ENCODE measurements at regions not wholly inside any gene's neighbourhood (a gene's known extent, or its start where the extent isn't known, plus 50 kb on each side); places are given as distances from the start of the nearest gene placed in this dataset.

DNA sequence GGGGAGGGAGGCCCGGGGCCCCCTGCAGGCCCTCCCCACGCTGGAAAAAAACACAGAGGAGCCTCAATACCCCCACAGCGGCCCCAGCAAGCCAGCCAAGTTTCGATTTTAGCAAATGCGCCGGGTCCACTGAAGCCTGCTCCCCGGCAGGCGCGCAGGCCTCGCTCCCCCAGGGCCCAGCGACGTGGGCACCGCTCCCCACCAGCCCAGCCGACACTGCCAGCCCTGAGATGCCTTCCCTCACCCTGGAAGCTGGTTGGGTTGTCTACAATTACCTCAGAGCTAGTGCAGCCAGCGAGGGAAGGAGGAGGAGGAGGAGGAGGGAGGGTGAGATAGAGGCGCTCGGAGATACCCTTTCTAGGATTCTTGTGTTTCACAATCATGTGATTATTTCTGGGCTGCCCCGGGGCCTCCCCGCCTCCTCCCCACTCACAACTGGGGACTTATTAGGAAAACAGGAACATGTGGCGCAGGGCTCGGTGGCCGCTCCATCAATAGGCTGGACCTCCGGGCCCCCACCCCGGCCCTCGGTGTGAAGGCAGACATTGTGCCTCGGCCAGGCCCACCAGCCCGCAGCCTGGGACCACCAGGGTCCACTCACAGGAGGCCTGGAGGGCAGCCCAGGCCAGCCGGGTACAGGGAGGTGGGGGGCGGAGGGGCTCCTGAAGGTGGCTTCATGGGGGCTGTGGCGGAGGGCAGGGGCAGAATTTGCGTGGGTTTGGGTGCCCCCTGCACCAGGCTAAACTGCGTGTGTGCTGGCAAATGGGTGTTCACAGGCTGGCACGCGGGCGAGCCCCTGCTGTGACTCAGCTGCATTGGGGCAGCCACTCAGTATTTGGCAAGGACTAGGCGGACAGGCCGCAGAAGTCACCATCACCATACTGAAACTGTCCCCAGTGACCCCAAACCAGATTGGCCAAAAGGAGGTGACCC, 109.9 kb downstream of the NCOR2 start:
- DNase-seq, result peak; percentile 44 to 53

DNA sequence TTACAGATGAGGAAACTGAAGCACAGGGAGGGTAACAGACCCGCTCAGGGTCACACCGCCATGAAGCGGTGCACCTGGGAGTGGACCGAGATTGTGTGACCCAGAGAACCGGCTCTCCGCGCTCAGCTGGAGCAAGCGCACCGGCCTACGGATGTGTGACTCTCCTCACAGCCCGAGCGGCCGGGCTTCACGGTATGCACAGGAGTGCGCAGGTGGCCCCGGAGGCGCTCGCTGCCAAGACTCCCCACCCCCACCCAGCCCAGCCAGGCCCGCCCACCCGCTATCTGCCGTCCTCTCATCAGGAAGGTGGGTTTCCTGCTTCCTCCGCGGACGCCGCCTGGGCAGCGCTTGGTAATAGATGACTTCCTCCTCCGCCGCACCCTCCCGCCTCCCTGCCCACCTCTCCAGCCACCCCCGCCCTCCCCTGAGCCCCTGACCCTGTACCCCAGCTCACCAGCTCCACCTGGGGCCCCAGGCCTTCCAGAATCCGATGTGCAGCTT, 110.7 kb downstream of the NCOR2 start:
- DNase-seq, result peak; percentile 34 to 54

DNA sequence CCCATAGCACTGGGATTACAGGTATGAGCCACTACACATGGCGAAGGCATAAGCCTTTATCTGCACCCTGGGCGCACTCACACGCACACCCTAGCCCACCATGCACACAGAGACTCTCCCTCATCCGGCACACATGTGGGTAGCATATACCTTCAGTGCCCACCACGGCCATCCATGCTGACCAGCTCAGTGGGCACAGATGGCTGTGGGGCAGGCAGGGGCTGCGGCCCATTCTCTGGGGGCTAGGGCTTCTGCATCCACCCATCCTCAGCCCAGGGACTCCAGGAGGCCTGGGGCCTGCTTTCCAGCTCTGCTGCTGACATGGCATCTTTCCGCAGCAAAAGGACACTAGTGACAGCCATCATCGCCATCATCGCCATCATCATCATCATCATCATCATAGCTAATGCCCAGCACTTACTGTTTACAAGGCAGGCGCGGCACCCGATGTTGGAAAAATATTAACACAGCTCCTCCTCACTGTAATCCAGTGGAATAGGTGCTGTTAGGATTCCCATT, 111.2 kb downstream of the NCOR2 start:
- no peak for DNase-seq

DNA sequence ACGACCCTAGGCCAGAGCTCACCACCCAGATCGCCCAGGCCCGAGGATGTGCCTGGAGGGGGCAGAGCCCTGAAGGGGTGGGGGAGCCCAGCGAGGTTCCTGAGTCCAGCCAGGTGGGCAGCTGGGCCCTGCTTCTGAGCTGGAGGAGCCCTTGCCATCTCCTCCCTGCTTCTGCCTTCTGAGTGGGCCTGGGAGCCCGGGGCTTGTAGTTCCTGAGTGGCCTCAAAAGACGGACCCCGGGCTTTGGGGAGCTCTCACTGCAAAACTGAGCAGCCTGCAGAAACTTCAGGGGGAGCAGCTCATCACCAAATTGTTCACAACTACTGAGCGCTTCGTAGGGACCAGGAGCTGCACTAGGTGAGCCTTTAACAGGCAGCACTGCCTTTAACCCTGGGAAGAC, 112.1 kb downstream of the NCOR2 start:
- no peak for DNase-seq

DNA sequence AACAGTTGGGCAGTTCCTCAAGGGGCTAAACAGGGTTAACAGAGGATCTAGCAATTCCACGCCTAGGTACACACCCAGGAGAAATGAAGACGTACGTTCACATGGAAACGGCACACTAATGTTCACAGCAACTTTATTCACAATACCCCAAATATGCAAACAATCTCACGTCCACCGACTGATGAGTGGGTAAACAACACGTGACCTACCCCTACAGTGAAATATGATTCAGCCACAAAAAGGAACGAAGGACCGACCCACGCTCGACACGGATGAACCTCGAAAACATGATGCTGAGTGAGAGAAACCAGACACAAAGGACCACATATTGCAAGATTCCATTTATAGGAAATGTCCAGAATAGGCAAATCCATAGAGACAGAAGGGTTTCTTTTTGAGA, 112.7 kb downstream of the NCOR2 start:
- DNase-seq, result no peak

DNA sequence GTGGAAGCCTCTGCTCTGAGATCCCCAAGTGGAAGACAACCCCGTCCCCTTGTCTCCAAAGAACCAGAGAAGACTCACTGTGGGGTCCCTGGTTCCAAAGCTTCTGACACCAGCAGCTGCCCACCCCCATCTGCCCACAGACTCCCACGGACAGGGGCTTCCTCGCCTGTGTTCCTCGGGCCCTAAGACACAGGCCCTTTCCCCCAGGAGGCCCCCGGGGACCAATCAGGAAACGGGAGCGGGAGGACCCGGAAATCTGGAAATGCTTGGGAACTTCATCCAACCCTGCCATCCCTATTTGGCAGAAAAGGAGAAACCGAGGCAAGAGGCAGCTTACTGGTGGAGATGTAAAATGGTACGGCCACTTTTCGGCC, 113.1 kb downstream of the NCOR2 start:
- no peak for DNase-seq

DNA sequence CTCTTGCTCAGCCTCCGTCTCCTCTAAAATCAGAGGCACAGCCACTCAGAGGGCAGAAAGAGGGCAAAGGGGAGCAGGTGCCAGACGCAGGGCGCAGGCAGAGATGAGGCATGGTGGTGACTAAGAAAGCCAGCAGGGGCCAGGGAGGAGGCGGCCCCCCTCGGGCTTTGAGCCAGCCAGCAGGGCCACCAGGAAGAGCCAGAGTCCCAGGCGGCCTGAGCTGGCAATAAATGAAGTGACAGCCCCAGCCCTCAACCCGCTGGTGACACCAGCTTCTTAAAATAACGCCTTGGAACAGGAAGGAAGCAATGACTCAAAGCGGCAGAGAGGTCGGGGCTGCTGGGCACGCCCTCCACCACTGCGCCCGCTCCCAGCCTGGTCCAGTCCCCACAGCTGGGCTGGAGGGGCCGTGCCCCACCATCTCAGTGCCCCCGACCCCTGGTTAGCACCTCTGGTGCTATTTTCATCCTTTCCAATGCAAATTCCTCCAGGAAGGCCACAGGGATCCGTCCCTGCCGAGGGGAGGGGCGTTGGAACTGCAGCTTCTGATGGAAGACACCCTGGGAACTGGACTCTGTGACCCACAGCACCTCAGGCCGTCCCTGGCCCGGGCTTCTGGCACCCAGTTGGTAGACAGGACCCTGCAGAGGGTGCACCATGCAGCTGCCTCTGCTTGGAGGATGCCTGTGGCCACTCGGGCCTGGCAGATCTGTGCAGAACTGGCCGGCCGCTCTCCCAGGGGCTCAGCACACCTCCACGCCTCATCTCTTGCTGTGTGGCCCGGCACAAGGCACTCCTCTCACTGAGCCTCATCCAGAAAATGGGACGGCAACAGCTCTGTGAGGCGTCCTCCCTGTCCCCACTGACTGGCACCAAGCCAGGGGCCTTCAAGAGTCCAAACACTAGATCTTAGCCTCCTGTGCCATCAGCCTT, 113.7 kb downstream of the NCOR2 start:
- DNase-seq, result peak; percentile 80 to 84

DNA sequence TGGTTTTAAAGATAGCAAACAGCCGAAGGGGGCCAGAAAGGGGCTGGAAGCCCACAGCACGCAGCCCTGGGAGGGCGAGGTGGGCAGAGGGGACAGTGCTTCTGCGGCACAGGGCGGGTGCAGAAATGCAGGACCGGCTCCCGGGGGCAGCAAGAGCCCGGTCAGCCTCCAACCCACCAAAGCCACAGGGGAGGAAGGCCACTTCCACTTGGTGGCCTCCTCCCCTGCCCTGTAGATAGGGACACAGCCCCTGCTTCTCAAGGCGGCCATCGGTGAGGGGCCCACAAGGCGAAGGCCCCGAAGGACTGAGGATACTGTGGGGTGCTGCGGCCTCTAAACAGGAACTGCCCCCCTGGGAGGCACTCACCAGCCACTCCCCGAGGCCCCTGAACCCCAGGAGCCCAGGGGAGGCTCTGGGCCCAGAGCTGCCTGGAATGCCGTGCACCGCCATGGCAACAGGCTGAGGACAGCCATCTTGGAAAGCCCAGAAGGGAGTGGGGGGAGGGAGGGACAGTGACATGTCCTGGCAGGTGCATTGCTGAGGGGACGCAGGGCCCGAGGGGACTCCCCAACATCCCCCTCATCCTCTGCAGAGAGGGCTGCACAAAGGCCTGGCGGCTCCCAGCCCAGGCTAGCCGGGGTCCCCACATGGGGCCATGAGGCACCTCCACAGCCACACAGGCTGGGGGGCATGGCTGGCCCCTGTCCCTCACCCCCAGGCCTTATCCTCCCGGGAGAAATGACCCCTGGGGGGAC, 114.7 kb downstream of the NCOR2 start:
- no peak for DNase-seq

DNA sequence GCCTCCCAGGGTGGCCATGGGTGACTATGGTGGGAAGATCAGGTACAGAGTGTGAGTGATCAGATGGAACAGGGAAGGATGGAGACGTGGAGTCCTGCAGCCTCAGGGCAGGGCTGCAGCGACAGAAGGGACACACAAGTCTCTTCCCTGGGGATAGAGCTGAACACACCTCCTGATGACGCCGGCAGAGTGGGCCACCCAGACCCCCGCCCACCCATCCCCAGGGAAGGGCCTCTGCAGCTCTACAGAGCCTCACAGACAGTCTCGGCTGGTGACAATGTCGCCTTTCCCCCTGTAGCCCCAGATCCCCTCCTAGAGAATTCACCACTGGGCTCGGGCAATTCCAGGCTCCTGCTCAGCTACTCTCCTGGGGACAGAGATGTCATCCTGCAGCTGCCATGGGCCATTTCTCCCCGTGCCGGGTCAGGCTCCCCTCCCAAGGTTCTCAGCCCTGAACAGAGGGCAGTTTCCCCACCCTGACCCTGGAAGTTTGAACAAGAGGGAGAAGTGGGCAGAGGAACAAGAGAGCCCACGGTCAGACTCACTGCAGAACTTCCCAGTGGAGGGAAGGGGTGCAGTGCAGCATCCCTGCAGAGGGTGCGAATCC, 115.7 kb downstream of the NCOR2 start:
- no peak for DNase-seq

DNA sequence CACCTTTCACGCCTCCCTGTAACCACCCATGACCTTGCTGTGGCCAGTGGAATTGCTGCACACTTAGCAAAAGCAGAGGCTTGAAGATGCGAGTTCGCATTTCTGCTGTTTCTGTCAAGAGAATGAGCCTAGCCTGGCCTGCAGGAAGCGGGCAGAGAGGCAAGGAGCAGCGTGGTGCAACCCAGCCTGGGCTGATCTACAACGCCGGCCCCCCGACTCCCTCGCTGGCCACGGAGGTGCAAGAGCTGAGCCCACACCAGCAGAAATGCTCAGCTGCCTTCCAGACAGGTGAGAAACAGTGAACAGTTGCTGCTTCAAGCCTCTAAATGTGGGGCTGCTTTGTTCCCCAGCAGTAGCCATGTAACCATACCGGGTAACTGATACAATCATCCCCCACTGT, 116.4 kb downstream of the NCOR2 start:
- DNase-seq, result no peak

DNA sequence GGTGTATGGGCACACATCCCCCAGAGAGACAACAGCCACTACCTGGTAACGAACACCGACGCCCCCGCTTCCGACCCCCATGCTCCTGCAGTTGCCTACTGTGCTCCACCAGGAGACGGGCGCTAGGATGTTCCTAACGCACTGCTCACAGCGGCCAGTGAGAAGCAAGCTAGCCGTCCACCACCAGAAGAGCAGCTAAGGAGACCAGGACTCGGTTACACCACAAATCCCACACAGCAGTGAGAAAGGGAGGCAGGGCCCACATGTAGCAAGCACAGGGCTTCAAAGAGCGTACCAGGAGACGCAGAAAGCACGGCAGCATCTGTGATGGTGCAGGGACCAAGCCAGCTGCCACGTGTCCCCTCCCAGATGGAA, 117.0 kb downstream of the NCOR2 start:
- no peak for DNase-seq

DNA sequence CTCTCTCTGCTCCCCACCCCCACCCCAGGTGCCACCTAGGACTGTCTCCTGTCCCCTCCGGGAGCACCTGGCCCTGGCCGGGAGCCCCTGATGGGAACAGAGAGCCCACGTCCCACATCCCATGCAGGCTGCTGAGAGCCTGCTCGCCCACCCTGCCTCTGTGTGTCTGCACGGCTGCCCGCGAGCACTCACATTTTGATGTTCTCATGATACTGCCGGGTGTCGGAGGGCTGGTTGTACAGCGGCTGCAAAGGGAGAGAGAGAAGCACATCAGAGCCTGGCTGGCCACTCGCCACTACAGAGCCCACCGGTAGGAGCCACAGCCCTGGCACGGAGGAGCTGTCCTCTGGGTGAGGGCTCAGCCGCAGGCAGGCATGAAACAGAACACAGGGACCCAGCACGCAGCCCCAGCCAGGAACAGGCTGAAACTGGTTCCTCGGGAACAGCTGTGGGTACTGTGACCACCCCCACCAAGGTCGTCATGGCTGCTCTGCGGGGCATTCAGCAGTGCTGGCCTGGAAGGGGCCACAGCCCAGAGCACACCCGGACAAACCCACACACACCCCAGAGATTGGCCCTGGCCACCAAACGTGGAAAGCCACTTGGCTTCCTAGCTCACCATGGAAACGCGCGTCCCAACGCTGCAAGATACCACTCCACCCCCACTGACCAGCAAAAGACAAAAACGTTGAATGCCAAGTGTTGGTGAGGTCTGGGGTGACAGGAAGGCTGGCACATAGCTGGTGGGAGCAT, 117.6 kb downstream of the NCOR2 start:
- DNase-seq, result no peak

DNA sequence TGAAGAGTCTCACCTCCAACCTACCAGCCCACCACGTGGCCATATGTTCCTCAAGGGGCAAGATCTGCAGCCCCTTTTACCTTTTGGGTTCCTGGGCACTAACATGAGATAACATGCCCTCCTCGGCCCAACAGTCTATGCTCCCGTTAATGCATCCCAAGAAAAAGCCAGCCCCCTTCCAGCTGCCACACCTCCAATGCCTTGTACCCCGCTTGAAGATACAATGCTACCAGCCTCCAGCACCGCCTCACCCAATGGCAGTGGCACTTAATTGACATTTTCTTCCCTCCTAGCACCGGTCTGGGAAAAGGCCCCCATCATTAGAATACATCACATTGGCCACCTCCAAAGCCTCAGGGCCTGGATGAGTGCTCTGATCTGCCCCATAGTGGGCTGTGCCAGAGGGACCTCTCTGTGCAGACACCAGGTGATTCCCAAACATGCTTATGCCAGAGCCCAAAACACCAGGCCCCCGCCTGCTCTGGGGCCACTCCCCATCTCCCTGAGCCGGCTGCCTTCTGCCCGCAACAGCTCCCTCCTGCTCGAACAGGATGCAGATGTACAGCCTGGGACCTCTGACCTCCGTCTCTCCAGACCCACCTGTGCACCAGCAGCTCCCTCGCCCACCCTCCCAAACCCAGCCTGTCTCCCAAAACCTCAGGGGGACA, 118.3 kb downstream of the NCOR2 start:
- DNase-seq, result no peak

DNA sequence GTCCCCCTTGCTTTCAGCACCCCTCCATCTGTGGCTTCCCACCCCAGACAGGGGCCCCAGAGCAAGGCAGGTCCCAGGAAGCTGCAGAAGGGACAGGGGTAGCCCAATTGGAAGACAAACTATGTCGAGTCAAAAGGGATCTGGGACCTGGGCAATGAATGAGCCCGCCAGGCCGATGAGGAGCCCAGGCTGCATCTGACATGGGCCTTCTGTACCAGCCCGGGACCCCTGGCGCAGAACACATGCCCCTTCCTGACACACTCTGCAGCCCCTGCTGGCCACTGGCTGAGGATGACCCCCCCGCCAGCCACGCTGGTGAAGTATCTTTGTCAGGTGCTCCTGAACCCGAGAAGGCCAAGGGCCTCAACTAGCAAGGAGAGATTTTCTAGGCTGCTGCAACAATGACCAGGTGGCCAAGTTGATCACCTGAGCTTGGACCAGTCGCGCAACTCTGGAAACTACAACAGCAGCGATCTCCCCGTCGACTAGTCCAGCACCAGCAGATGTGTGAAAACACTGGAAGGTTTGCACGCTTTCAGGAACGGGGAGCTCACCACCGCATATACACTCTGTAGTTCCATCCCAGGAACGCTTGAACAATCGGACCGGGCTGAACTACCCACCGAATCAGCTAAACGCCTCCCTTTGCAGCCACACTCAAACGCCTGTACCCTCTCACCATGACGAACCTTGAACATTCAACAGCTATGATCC, 119.0 kb downstream of the NCOR2 start:
- DNase-seq, result no peak

DNA sequence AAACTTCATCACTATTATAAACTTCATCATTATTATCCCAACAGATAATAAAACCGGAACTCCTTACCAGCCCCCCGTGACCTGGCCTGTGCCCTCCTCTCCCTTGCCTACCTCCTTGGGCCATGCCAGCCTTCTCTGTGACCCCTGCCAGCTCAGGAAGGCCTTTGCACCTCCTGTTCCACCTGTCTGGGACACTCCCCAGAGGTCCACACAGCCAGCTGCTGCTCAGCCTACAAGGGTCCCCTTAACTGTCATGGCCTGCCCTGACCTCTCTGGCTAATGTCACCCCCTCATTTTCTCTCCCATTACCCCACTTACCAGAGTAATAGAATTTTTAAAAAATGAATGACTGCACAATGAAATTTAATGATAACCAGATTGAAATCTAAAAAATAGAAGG, 121.0 kb downstream of the NCOR2 start:
- DNase-seq, result no peak

DNA sequence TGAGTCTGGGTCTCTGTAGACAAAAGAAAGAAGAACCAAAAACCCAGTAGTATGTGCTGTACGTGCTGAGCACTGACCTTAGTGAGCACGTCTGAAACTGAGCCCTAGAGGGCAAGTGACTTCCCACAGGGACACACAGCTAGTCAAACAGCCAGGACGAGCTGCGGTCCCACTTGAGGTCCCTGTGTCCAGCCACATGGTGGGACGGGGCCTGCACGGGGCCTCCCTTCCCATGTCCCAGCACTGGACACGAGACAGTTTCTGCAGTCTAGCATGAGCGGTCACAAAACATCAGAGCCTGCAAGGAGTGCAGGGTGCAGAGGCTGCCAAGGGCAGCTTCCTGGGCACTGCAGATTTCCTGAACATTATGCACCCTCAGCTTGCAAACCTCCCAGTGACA, 121.6 kb downstream of the NCOR2 start:
- DNase-seq, result no peak

DNA sequence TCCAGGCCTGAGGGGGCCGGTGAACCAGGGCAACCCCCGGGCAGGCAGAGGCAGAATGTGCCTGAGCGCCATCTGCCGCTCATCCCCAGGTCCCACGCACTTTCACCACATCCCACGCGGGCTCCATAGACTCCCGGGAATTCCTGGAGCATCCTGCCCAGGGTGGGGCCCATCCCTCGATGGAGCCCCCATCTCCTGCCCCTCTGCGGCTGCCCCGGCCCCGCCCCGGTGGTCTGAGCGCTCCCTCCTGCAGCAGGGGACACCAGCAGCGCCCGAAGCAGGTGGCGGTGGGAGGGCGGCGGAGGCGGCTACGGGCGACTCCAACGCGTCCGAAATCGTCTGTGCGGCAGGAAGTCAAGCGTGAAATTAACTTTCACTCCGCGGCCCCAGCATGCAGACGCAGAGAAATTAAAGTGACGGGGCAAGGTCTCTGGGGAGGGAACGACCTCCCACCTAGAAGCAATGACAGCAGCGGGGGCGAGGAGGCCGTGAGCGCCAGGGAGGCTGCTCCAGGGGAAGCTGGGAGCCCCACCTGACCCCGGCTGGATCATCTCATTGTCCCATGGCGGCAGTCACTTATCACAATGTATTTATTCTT, 122.2 kb downstream of the NCOR2 start:
- DNase-seq, result no peak

DNA sequence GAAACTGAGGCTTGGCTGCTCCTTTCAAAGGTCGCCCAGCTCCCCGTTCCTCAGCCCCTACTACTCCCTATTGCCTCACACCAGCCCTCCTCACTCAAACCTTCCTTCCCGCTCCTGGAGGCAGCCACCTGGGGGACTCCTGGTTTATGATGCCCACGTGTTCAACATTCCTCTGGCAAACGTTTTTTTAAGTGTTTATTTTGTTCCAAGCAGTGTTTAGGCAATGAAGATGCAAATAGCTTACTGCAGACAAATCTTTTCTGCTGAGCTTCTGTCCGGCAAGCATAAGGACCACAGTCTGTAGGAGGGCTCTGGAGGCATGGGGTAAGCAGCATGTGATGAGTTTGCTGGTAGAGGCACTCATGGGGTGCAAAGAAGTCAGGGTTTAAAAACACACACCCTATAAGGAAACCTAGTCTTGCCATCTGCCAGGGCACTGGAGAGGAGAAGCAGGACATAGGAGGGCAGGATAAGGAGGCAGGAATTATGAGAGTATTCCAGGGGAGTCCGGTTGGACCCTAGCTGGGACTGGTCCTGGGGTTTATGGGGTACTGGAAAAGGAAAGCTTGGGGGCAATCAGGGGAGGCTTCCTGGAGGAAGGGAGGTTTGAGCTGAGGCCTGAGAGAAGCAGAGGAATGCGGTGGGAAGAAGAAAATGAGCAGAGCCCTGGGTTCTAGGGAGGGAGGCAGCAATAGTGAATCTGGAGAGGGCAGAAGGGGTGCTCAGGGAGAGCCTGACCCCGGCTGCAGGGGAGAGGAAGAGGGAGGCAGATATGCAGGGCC, 123.3 kb downstream of the NCOR2 start:
- no peak for DNase-seq

Measured in activated CD4-positive, alpha-beta T cell treated with anti-CD3 and anti-CD28 coated beads for 4 hours (primary cell).